OCI-LY7 (cell line): ENCODE measurements at regions not wholly inside any gene's neighbourhood (a gene's known extent, or its start where the extent isn't known, plus 50 kb on each side); places are given as distances from the start of the nearest gene placed in this dataset.

Source experiments
- BruUV-seq: library from RNA; stranded (reverse); fragments of 400-500 nt; replicated peaks from 2 replicates; lab custom pipeline; 2021; lab: Mats Ljungman, UMichigan
- CTCF ChIA-PET: fragments of 300-600 bp; sonication (Branson Sonifier 250); formaldehyde crosslinking; loops from one replicate; lab custom pipeline; 2022; ENCODE audit warnings: antibody characterized with exemption; ENCODE audit not compliant: unreplicated experiment; lab: Charles Lee
- POLR2A ChIA-PET: fragments of 300-600 bp; sonication (Branson Sonifier 250); formaldehyde crosslinking; loops from one replicate; lab custom pipeline; 2022; ENCODE audit warnings: antibody characterized with exemption; lab: Charles Lee
- DNase-seq: peaks from one replicate; pipeline ENCODE4 v3.0.0-alpha.2; 2015; ENCODE audit warnings: low spot score
- H2AFZ ChIP-seq: fragments of 200-600 bp; sonication (generic), shearing (Covaris generic); 2 replicates; pipeline ENCODE4 v1.6.1; 2014; ENCODE audit warnings: mild to moderate bottlenecking, antibody characterized with exemption, low read length, moderate library complexity
- H3K27ac ChIP-seq: fragments of 200-600 bp; sonication (generic); 2 replicates; pipeline ENCODE4 v1.5.1; 2014; ENCODE audit warnings: mixed run types, low read depth, mild to moderate bottlenecking, moderate library complexity, low read length, inconsistent platforms; ENCODE audit not compliant: poor library complexity, severe bottlenecking
- H3K36me3 ChIP-seq: fragments of 200-600 bp; sonication (generic); 2 replicates; pipeline ENCODE4 v1.6.1; 2014; ENCODE audit warnings: mild to moderate bottlenecking, antibody characterized with exemption, low read length, moderate library complexity, mixed read lengths; ENCODE audit not compliant: insufficient read depth
- H3K4me1 ChIP-seq: fragments of 200-600 bp; sonication (generic); 2 replicates; pipeline ENCODE4 v1.5.1; 2014; ENCODE audit warnings: mild to moderate bottlenecking, low read length; ENCODE audit not compliant: insufficient read depth, poor library complexity, severe bottlenecking
- H3K4me2 ChIP-seq: fragments of 200-600 bp; sonication (generic); 2 replicates; pipeline ENCODE4 v1.6.1; 2014; ENCODE audit warnings: mild to moderate bottlenecking, low read length
- H3K4me3 ChIP-seq: fragments of 200-600 bp; sonication (generic); 2 replicates; pipeline ENCODE4 v1.5.1; 2014; ENCODE audit warnings: mild to moderate bottlenecking, low read depth, low read length; ENCODE audit not compliant: poor library complexity, severe bottlenecking
- H3K79me2 ChIP-seq: fragments of 200-600 bp; sonication (generic); 2 replicates; pipeline ENCODE4 v1.6.1; 2016; ENCODE audit warnings: low read depth, mild to moderate bottlenecking, low read length, moderate library complexity, mixed read lengths; ENCODE audit not compliant: insufficient read depth
- H3K9me2 ChIP-seq: fragments of 200-600 bp; sonication (generic); 2 replicates; pipeline ENCODE4 v1.6.1; 2016; ENCODE audit warnings: mild to moderate bottlenecking, low read length, mixed read lengths; ENCODE audit not compliant: insufficient read depth
- H3K9me3 ChIP-seq: fragments of 200-600 bp; sonication (generic); 2 replicates; pipeline ENCODE4 v1.6.1; 2014; ENCODE audit warnings: mild to moderate bottlenecking, mixed run types, low read length, mixed read lengths
- H4K20me1 ChIP-seq: fragments of 200-600 bp; sonication (generic); 2 replicates; pipeline ENCODE4 v1.6.1; 2014; ENCODE audit warnings: mild to moderate bottlenecking, antibody characterized with exemption, low read length, moderate library complexity, mixed read lengths; ENCODE audit not compliant: insufficient read depth
- EZH2phosphoT487 ChIP-seq: fragments of 200-600 bp; sonication (generic); IDR thresholded peaks from 2 replicates; pipeline ENCODE4 v1.6.1; 2018; ENCODE audit warnings: low read depth, borderline replicate concordance, mild to moderate bottlenecking, mixed run types, antibody characterized with exemption, low read length, moderate library complexity, mixed read lengths
- intact Hi-C: fragments of 100-400 bp; cut with micrococcal nuclease; formaldehyde crosslinking; loops from one replicate; pipeline ENCODE4 v1.10.0; 2022; ENCODE audit not compliant: unreplicated experiment
- TF ChIP-seq, protein P1 (sequence below): fragments of 200-600 bp; sonication (generic); conservative IDR thresholded peaks from 2 replicates; pipeline ENCODE4 v1.5.1; 2014; ENCODE audit warnings: mild to moderate bottlenecking, antibody characterized with exemption, low read length, moderate library complexity, mixed read lengths

GRCh38 chr9:3006851-3007250, 163.0 kb upstream of the PUM3 start:
- ChIA-PET CTCF (no interaction called here), POLR2A (interaction anchor here (1.1 to 1.5 kb wide), 2 partner anchors 11 to 51 kb away, joined by 3 to 5 read pairs; no protein-coding TSS in a partner anchor)
- no peaks in the 10 kb centered on the region for H3K36me3 ChIP-seq
- H3K4me2 ChIP-seq, result no peak overlapping the region
- H4K20me1 ChIP-seq, result no peaks in the 10 kb centered on the region
- H3K9me2 ChIP-seq, result no peaks in the 10 kb centered on the region
- H3K79me2 ChIP-seq, result no peaks in the 10 kb centered on the region
- H3K9me3 ChIP-seq, result no peaks in the 10 kb centered on the region
- no peak overlapping the region for H2AFZ ChIP-seq
- TF ChIP-seq, protein P1, sequence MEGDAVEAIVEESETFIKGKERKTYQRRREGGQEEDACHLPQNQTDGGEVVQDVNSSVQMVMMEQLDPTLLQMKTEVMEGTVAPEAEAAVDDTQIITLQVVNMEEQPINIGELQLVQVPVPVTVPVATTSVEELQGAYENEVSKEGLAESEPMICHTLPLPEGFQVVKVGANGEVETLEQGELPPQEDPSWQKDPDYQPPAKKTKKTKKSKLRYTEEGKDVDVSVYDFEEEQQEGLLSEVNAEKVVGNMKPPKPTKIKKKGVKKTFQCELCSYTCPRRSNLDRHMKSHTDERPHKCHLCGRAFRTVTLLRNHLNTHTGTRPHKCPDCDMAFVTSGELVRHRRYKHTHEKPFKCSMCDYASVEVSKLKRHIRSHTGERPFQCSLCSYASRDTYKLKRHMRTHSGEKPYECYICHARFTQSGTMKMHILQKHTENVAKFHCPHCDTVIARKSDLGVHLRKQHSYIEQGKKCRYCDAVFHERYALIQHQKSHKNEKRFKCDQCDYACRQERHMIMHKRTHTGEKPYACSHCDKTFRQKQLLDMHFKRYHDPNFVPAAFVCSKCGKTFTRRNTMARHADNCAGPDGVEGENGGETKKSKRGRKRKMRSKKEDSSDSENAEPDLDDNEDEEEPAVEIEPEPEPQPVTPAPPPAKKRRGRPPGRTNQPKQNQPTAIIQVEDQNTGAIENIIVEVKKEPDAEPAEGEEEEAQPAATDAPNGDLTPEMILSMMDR, result no peak
- TF ChIP-seq EZH2phosphoT487, result no peak
- DNase-seq, result no peak
- no peaks in the 10 kb centered on the region for H3K4me1 ChIP-seq
- intact Hi-C loops, result no loop called here
- BruUV-seq, result no TSS peak
- no peak overlapping the region for H3K27ac ChIP-seq
- no peak overlapping the region for H3K4me3 ChIP-seq

GRCh38 chr9:3004572-3004971, 160.7 kb upstream of the PUM3 start:
- no peak overlapping the region for H3K4me2 ChIP-seq
- no peaks in the 10 kb centered on the region for H4K20me1 ChIP-seq
- no peaks in the 10 kb centered on the region for H3K36me3 ChIP-seq
- no peaks in the 10 kb centered on the region for H3K9me2 ChIP-seq
- no peaks in the 10 kb centered on the region for H3K79me2 ChIP-seq
- no peak for DNase-seq
- TF ChIP-seq, protein P1, result no peak
- TF ChIP-seq EZH2phosphoT487, result no peak
- BruUV-seq, result no TSS peak
- H3K27ac ChIP-seq, result no peak overlapping the region
- H3K4me3 ChIP-seq, result no peak overlapping the region
- H3K4me1 ChIP-seq, result no peaks in the 10 kb centered on the region
- intact Hi-C loops, result no loop called here
- no peaks in the 10 kb centered on the region for H3K9me3 ChIP-seq
- POLR2A ChIA-PET, result no interaction called here
- CTCF ChIA-PET, result no interaction called here
- no peak overlapping the region for H2AFZ ChIP-seq

DNA sequence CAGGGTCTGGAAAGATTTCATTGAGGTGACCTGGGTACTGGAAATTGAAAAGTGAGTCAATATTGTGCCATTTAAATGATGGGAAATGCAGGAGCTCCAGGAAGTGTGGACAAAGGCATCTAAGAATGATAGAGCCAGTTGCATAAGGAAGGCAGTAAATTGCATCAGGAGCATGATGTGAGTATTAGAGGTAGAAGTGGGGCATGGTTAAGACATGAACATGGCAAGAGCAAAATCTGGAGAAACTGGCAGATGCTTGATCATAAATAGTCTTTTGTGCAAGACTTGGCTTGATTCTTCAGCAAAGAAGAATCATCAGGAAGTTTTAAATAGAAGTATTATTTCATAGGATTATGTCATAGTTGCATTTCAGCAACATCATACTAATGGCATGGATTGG, 157.4 kb upstream of the PUM3 start:
- ChIA-PET POLR2A (no interaction called here), CTCF (no interaction called here)
- H3K79me2 ChIP-seq, result no peaks in the 10 kb centered on the region
- H3K27ac ChIP-seq, result no peak overlapping the region
- no peaks in the 10 kb centered on the region for H4K20me1 ChIP-seq
- H3K9me2 ChIP-seq, result no peaks in the 10 kb centered on the region
- intact Hi-C loops, result no loop called here
- H3K36me3 ChIP-seq, result no peaks in the 10 kb centered on the region
- no peak for DNase-seq
- no peak overlapping the region for H3K4me2 ChIP-seq
- no peaks in the 10 kb centered on the region for H3K4me1 ChIP-seq
- no TSS peak for BruUV-seq
- H3K9me3 ChIP-seq, result no peaks in the 10 kb centered on the region
- no peak overlapping the region for H2AFZ ChIP-seq
- no peak overlapping the region for H3K4me3 ChIP-seq
- TF ChIP-seq EZH2phosphoT487, result no peak
